ENCODE measurements at regions not wholly inside any gene's neighbourhood (a gene's known extent, or its start where the extent isn't known, plus 50 kb on each side); places are given as distances from the start of the nearest gene placed in this dataset.
"Not testable (repeated sequence)": the region's sequence is repeated elsewhere in the genome, so short reads cannot be mapped to it uniquely, and the experiment has no call there.

DNA sequence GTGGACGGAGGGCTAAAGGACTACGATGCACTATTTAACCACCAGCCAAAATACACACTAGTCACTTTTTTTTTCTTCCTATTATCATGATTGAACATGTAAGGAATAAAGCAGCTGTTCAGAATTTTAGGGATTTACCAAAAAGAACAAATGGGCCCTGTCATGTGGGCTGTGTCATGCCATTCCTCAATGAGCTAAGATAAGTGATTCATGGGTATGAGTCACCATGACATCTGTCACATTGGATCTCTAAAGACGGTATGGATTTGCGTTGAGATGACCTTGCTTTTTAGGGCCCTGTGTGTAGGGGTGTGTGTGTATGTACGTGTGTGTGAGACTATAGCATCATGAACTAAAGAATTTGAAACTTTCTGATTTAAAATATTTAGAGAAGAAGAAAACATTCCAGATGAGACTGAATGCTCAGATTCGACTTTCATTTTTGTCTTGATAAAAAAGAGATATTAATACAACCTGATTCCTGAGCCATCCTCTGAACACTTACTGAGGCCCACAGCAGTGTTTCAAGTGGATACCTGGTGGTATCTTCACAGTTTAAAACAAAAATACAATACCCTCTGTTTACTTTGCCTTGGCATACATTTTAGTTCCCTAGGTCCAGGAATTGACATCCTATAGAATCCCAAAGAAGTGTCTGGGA, 246.1 kb upstream of the DUSP10 start:
- no peak for DNase-seq

DNA sequence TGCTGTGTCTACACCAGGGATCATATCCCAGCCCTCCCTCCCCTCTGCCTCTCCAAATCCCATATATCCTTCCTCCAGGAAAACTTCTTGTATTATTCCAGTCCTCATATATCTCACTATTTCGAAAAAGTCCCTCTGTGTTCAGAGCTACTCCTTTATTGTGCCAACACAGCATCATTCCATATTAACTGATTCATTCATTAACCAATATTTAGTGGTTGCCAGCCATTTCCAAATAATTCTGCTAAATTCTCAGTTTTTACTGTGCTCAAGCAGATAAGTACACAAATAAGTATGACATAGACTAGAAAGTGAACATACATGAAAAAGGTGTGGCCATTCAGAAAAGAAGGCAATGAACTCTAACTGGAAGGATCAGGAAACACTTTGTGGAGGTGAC, 241.6 kb upstream of the DUSP10 start:
- no peak for DNase-seq

DNA sequence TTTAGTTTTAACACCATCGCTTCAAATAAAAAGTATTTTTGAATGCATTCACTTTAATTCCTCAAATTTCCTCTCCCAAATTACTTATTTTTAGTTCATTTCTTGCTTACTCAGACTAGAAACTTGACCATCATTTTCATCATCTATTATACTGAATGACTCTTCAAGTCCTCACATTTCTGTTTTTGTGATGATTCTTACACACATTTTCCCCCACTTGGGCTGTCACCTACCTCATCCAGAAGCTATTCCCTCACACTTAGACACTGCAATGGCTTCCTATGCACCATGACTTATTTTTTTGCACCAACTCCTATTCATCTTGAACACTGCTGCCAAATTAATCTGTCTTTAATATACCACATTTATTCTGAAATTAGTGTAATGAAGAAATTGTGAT, 239.6 kb upstream of the DUSP10 start:
- no peak for DNase-seq

DNA sequence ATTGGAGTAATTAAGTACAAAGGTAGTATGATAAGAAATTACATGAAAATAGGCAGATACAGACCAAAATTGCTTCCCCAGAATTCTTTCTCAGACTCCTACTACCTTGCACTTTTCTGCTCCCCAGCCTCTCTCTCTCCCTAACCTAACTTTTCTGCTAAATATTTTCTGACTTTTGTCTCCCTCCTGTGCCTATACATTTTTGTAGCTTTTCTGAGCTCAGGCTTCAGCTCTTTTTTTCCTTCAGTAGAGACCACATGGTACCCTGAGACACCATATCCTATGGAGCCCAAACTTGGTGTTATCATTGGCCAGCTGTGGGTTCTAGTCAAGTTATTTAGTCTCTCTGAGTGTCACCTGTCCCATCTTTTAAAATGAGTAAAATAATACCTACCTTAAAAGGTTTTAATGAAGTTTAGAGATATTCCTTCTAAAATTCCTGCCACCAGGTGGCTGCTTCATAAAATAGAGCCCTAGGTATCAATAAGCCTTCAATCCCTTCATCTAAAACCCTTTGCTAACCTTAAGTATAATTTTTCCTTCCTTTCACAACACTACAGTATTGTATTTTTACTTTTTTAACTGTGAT, 237.6 kb upstream of the DUSP10 start:
- no peak for DNase-seq

DNA sequence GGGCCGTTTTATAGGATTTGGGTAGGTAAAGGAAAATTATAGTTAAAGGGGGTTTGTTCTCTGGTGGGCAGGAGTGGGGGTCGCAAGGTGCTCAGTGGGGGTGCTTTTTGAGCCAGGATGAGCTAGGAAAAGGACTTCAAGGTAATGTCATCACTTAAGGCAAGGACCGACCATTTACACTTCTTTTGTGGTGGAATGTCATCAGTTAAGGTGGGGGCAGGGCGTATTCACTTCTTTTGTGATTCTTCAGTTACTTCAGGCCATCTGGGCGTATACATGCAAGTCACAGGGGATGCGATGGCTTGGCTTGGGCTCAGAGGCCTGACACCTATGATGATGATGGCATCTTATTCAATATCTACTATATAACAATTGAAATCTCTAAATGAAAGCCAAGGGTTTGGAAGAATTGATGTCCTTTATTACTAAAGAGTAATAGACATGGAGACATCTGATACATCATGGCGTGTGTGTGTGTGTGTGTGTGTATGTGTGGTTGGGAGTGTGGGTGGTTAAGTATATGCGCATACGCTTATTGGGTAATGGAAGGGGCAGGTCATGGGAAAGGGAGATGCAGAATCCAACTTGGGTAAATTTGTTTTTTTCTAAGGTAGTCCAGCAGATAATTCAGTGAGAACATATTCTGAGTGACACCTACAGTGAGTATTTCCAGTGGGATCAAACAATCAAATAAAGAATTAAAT, 236.9 kb upstream of the DUSP10 start:
- DNase-seq: not testable (repeated sequence)

DNA sequence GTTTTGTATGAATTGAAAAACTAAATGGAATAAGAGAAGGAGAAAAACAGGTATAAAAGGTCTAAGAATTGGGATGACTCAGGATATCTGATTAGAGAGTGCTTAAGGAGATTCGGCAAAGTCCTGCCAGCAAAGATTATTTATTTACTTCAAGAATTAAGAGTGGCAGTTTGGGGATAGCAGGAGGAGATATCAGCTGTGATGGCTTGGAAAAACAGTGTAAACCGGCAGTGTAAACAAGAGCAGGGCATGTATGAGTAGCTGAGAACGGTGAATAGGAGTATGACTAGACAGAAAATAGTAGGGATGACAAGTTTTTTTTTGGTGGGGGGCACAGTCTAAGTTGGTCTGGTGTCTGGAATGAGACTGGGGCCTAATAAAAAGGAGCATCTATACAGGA, 231.9 kb upstream of the DUSP10 start:
- DNase-seq: not testable (repeated sequence)

DNA sequence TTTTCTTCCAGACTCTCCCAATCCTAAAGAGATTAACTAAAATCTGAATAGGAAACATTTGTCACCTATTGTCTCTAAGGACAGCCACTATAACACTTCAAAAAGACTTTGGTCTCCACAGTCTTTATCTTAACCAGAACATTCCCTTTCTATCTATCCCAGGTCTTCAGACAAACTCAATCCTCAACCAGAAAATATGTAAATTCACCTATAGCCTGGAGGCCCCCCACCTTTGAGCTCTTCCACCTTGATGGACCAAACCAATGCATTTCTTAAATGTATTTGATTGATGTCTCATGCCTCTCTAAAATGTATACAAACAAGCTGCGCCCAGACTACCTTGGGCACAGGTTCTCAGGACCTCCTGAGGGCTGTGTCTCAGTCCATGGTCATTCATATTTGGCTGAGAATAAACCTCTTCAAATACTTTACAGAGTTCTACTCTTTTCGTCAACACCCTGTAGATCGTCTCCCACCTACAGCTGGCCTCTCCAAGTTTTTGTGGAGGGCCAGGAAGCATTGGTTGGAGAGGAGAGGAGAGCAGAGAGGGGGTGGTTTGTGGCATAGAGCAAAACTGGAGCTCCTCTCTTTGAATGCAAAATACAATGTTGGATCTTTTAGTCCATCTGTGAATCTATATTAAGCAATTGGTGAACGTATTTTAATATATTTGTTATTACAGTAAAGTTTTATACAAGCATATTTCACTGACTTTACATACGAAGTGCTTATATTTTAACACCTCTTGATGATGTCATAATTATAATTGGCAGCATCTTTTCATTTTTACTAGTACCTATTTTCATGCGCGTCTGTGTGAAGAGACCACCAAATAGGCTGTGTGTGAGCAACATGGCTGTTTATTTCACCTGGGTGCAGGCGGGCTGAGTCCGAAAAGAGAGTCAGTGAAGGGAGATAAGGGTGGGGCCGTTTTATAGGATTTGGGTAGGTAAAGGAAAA, 230.7 kb upstream of the DUSP10 start:
- DNase-seq: no peak

DNA sequence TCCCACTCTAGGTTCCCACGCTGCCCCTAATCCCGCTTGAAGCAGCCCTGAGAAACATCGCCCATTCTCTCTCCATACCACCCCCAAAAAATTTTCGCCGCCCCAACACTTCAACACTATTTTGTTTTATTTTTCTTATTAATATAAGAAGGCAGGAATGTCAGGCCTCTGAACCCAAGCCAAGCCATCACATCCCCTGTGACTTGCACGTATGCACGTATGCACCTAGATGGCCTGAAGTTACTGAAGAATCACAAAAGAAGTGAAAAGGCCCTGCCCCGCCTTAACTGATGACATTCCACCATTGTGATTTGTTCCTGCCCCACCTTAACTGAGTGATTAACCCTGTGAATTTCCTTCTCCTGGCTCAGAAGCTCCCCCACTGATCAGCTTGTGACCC, 229.1 kb upstream of the DUSP10 start:
- DNase-seq: not testable (repeated sequence)

DNA sequence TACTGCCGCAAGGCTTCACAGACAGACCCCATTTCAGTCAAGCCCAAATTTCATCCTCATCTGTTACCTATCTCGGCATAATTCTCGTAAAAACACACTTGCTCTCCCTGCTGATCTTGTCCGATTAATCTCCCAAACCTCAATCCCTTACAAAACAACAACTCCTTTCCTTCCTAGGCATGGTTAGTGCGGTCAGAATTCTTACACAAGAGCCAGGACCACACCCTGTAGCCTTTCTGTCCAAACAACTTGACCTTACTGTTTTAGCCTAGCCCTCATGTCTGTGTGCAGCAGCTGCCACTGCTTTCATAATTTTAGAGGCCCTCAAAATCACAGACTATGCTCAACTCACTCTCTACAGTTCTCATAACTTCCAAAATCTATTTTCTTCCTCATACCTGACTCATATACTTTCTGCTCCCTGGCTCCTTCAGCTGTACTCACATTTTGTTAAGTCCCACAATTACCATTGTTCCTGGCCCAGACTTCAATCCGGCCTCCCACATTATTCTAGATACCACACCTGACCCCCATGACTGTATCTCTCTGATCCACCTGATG, 227.5 kb upstream of the DUSP10 start:
- DNase-seq: not testable (repeated sequence)

DNA sequence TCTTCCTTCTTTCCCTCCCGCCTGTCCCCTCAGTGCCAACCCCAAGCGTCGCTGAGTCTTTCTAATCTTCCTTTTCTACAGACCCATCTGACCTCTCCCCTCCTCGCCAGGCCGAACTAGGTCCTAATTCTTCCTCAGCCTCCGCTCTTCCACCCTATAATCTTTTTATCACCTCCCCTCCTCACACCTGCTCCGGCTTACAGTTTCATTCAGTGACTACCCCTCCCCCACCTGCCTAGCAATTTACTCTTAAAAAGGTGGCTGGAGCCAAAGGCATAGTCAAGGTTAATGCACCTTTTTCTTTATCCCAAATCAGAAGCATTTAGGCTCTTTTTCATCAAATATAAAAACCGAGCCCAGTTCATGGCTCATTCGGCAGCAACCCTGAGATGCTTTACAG, 225.6 kb upstream of the DUSP10 start:
- DNase-seq: not testable (repeated sequence)

DNA sequence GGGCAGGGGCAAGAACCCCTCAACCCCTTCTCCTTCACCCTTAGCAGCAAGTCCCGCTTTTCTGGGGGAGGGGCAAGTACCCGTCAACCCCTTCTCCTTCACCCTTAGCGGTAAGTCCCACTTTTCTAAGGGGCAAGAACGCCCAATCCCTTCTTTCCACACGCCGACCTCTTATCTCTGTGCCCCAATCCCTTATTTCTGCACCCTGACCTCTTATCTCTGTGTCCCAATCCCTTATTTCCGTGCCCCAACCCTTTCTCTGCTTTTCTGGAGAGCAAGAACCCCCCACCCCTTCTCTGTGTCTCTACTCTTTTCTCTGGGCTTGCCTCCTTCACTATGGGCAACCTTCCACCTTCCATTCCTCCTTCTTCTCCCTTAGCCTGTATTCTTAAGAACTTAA, 225.0 kb upstream of the DUSP10 start:
- not testable (repeated sequence) for DNase-seq

DNA sequence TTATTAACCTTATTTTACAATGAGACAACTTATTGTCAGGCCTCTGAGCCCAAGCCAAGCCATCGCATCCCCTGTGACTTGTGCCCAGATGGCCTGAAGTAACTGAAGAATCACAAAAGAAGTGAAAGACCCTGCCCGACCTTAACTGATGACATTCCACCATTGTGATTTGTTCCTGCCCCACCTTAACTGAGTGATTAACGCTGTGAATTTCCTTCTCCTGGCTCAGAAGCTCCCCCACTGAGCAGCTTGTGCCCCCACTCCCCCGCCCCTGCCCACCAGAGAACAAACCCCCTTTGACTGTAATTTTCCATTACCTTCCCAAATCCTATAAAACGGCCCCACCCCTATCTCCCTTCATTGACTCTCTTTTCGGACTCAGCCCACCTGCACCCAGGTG, 224.0 kb upstream of the DUSP10 start:
- not testable (repeated sequence) for DNase-seq

DNA sequence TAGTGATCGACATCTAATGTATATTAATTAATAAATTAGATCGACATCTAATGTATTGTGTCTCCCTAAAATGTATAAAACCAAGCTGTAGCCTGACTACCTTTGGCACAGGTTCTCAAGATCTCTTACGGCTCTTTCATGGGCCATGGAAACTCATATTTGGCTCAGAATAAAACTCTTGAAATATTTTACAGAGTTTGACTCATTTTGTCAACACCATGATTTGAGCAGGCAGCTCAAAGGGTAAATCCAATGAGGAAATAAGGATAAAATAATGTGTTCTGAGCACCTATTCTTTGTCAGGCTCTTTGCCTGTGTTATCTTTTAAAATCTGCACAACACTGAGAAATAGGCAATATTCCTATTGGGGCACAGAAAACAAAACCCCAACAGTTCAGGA, 223.4 kb upstream of the DUSP10 start:
- DNase-seq: no peak

DNA sequence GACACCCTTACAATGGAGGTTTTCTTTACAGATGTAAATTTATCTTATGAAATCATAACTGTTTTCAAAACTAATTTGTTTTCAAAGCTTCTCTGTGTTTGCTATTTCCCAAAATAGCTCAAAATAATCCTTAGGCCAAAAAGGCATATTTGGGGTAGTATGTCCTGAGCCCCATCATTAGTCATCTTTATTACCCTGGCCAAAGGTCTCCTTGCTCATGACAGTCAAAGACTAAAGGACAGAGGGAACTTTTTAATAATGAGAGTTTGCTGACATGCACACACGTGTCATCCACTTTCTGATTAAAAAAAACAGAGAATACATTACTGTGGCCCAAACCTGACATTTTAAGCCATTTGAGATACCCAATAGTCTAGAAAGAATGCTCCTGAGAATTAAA, 221.9 kb upstream of the DUSP10 start:
- no peak for DNase-seq

DNA sequence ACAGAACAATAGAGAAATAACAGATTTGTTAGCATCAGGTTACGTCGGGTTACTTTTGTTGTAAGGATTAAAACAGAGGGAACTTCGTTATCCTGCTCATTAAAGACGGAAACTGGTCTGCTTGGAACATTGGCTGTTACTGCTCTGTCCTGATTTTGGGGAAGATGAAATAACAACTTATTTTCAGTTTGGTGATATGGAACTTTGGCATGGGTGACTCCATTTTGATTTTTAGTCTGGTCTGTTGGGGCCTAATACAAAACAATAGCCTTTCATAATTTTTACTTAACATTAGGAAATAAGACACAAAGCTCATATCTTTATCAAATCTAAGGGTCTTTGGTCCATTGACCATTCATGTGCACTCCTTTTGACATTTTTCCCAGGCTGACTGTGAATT, 220.5 kb upstream of the DUSP10 start:
- DNase-seq: no peak

DNA sequence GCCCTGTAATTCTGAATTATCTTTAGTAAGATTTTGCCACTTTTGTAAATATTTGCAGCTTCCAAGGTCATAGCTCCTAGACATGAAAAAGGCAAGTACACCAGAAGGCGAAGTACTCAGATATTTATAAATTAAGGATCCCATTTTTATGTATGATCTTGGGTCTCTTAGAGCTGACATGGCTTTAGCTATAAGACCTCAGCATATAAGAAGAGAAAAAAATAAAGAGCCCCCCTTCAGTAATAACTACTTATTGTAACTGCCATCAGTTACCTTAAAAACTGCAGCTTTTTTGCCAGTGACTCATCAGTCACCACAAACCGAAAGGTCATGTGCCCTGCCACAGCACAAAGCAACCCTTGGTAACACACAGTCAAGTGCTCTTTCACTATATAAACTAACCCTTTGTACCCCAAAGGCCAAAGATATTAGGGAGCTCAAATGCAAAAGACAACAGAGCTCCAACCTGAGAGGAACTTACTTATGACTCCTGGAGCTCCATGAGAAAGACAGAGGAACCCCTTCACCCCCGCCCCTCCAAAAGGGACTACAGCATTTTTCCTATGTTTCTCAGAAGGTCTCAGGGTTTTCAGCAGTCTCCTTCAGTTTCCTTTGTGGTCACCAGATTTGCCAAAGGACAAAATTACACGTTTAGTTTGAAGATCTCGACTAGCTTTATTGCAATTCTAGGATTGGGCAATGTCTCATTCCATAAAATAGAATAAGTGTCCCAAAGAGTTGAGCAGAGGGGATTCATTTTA, 219.8 kb upstream of the DUSP10 start:
- no peak for DNase-seq

DNA sequence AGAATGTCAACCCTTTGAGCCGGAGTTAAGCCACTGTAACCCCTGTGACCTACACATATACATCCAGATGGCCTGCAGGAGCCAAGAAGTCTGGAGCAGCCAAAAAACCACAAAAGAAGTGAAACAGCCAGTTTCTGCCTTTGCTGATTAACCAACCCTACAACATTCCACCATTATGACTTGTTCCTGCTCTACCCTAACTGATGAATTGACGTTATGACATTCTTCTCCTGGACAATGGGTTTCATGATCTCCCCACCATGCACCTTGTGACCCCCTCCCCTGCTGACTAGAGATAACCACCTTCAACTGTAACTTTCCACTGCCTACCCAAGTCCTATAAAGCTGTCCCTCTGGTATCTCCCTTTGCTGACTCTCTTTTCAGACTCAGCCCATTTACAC, 216.3 kb upstream of the DUSP10 start:
- not testable (repeated sequence) for DNase-seq

DNA sequence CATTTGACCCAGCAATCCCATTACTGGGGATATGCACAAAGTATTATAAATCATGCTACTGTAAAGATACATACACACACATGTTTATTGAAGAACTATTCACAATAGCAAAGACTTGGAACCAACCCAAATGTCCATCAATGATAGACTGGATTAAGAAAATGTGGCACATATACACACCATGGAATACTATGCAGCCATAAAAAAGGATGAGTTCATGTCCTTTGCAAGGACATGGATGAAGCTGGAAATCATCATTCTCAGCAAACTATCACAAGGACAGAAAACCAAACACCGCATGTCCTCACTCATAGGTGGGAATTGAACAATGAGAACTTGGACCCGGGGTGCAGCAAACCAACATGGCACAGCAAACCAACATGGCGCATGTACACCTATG, 215.5 kb upstream of the DUSP10 start:
- DNase-seq: not testable (repeated sequence)

DNA sequence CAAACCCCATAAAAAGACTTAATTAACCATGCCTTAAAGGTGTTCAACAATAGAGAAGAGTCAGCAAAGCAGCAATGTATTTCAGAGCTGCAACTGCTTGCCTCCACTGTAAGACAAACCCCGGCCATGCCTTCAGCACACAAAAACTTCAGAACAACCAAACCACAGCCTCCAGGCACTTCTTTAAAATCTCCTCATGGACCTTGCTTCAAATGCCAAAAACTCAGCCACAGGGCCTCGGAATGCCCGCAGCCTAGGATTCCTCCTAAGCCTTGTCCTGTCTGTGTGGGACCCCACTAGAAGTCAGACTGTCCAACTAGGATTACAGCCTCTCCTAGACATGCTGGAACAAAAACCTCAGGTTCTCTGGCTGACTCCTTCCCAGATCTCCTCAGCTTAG, 208.1 kb upstream of the DUSP10 start:
- no peak for DNase-seq

DNA sequence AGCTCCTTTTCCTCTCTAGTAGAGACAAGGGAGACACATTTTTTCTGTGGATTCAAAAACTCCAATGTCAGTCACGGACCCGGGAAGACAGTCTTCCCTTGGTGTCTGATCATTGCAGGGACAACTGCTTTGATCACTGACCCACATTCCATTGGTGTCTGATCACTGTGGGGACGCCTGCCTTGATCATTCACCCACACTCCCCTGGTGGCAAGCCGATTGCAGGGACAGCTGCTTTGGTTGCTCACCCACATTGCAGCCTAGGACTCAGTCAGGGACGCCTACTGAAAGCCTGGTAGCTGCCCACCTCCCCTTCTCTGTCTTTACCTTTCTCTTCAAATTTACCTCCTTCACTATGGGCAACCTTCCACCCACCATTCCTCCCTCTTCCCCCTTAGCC, 206.6 kb upstream of the DUSP10 start:
- no peak for DNase-seq

DNA sequence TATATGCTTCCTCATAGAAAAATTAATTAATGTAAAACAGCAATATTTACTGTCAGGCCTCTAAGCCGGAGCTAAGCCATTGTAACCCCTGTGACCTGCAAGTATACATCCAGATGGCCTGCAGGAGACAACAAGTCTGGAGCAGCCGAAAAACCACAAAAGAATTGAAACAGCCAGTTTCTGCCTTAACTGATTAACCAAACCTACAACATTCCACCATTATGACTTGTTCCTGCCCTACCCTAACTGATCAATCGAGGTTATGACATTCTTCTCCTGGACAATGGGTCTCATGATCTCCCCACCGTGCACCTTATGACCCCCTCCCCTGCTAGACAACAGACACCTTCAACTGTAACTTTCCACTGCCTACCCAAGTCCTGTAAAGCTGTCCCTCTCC, 205.8 kb upstream of the DUSP10 start:
- no peak for DNase-seq

DNA sequence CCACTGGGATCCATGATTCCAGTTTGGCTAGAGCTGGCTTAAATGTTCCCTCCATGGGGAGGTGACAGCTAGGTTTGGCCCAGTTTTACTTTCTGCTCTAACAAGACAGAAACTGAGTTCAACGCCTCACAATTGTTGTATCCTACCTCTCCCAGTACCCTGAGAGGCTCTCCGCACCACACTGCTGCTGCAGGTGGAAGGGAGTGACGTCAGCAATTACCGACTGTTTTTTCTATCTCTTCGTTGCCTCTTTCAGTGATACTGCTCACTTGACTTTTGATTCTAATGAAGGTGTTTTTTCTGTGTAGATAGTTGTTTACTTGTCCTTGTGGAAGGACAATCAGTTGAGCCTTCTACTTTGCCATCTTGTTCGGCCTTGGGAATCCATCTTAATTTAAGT, 204.9 kb upstream of the DUSP10 start:
- no peak for DNase-seq
